ENCODE measurements at regions not wholly inside any gene's neighbourhood (a gene's known extent, or its start where the extent isn't known, plus 50 kb on each side); places are given as distances from the start of the nearest gene placed in this dataset.
"Not testable (repeated sequence)": the region's sequence is repeated elsewhere in the genome, so short reads cannot be mapped to it uniquely, and the experiment has no call there.

DNA sequence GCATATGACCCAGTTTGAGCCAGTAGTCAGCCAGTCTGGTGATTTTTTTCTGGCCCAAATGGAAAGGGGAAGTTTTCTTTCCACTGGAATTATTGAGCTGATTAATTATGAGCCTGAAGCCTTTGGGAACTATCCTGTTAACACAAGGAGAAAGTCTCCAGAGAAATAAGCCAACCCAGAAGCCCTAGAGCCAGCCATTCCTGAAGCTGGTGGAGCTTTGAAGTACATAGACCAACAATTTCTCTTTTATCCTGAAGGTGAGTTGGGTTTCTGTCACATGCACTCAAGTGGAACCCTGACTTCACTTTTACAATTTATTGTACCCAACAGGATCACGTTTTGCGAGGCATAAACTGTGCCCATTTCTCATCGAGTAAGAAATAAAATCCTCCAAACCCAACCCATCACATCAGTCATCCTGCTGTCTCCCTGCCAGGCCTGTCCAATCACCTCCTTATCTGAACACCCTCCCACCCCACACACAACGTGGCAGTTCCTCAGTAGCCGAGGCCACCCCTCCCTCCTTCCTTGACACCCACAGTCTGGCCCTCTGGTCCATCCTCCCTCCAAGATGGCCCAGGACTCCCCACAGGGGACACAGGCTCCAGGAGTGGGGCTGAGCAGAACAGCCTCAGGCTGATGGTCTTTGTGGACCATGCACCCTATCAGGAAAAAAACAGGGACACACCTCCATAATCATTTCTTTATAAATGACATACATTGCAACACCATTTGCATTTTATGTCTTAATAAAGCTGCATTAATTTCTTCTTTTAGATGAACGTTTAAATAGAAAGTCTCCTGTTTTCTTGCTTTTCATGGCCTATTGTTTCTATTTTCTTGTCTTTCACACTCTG lies 55.7 kb upstream of the GATA2 start:
- DNase-seq = no peak

DNA sequence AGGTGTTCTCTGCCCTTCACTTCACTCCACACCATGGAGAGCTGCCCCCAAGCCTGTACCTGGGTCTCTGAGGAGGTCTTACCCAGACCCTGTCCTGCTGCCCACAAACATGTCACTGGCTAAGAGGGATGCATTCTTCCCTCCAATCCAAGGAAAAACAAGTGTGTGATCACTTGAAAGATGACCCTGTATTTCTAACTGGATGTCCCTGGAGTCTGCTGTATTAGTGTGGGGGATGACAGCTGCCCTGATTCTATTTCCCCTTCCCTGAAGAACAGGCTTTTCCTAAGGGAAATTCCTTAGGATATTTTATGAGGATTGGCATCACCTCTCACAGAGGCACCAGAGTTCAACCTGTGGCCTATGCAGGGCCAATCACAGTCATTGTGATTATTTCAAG lies 55.0 kb upstream of the GATA2 start:
- DNase-seq = no peak

DNA sequence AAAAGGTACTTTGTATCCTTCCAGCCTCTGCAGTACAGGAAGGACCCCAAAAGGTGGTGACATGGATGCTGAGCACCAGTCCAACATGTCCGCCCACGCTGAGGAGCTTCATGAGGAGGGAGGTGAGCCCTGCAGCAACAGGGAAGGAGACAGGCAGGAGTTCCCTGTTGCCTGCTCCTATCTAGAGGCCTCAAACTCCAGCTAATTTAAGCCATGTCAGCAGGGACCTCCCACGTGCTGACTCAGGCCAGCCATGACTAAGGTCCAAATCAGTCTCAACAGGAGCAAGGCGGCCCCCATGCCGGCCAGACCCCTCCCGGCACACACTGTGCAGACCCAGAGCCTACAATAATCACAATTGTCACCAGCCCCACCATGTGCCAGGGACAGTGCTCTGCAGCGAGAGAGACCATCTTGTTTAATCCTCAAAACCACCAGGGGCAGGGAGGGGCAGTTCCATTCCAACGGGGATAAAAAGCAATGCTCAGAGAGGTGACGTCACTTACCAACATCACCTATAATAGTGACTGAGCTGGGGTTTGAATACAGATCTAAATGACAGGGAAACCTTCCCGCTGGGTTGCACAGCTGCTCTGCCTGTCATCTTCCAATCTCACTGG lies 54.5 kb upstream of the GATA2 start:
- no peak for DNase-seq

DNA sequence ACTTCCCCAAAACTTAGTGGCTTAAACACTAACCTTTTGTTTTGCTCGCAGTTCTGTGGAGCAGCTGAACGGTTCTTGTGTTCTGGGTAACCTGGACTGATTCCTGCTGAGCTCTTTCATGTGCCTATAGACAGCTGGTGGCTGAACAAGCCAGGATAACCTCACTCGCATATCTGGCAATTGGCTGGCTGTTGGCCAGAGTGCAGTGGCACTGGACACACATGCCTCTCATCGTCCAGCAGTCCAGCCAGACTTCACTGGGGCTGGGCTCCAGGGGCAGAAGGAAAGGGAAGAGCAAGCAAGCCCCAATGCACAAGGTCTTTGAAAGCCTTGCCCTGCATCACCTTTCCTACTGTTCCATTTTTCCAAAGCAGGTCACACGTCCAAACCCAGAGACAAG lies 53.6 kb upstream of the GATA2 start:
- no peak for DNase-seq

DNA sequence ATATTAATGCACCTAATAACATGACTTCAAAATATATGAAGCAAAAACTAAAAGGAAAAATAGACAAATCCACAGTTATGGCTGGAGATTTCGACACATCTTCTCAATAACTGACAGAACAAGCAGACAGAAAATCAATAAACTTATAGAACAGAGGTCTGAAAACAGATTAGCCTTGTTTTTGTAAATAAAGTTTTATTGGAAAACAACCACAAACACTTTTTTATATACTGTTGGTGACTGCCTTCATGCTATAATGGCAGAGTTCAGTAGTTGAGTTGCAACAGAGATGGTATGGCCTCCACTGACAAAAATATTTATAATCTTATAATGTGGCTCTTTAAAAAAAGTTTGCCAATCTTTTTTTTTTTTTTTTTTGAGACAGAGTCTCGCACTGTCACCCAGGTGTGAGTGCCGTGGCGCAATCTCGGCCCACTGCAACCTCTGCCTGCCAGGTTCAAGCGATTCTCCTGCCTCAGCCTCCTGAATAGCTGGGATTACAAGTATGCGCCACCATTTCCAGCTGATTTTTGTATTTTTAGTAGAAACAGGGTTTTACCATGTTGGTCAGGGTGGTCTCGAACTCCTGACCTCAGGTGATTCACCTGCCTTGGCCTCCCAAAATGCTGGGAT lies 52.2 kb upstream of the GATA2 start:
- no peak for DNase-seq

DNA sequence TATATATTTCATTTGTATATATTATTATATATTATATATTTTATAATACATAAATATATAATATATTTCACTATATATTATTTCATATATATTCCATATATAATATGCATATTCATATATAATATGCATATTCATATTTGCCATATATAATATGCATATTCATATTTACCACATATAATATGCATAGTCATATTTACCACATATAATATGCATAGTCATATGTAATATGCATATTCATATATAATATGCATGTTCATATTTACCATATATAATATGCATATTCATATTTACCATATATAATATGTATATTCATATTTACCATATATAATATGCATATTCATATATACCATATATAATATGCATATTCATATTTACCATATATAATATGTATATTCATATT lies 51.2 kb upstream of the GATA2 start:
- no peak for DNase-seq

DNA sequence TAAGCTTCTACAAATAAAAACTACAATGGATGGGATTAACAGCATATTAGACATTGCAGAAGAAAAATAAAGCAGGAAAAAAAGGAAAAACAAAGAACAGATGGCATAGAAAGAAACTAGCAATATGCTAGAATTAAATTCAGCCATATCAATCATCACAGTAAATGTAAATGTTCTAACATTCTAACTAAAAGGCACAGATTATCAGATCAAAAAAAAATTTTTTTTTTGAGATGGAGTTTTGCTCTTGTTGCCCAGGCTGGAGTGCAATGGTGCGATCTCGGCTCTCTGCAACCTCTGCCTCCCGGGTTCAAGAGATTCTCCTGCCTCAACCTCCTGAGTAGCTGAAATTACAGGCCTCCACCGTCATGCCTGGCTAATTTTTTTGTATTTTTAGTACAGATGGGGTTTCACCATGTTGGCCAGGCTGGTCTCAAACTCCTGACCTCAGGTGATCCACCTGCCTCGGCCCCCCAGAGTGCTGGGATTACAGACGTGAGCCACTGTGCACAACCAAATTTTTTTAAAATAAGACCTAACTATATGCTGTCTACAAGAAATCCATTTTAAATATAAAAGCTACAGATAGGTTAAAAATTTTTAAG lies 50.7 kb upstream of the GATA2 start:
- not testable (repeated sequence) for DNase-seq
